H1 (cell line): ENCODE measurements at regions not wholly inside any gene's neighbourhood (a gene's known extent, or its start where the extent isn't known, plus 50 kb on each side); places are given as distances from the start of the nearest gene placed in this dataset.

ENCODE experiments used
- CTCF ChIA-PET: fragments of 300-600 bp; sonication (Branson Sonifier 250); formaldehyde crosslinking; loops from one replicate; lab custom pipeline; 2021; ENCODE audit not compliant: partially characterized antibody; lab: Charles Lee
- POLR2A ChIA-PET: fragments of 300-600 bp; sonication (Branson Sonifier 250); formaldehyde crosslinking; loops from one replicate; lab custom pipeline; 2021; ENCODE audit warnings: inconsistent platforms; ENCODE audit not compliant: partially characterized antibody; lab: Charles Lee
- DNase-seq, 2 experiments: peaks; one replicate each; pipeline versions ENCODE4 v3.0.0 to v3.0.0-alpha.2; 2010 to 2022; ENCODE audit warnings: low spot score in 2 of 2, low read depth in 1 of 2, mixed read lengths in 1 of 2
- FAIRE-seq: peaks from 2 replicates; lab custom pipeline; 2011; peaks lifted over from hg19 to GRCh38; lab: Jason Lieb, UNC
- H2AFZ ChIP-seq: 2 replicates; pipeline ENCODE4 v1.8.1; 2012; ENCODE audit warnings: low read length, inconsistent platforms
- H2AK5ac ChIP-seq: 2 replicates; pipeline ENCODE4 v1.6.1; 2013; ENCODE audit warnings: low read depth, low read length
- H2BK120ac ChIP-seq: replicated peaks from 2 replicates; pipeline ENCODE3; 2013; ENCODE audit warnings: low read depth, low read length, inconsistent platforms
- H2BK12ac ChIP-seq: 2 replicates; pipeline ENCODE4 v1.6.1; 2013; ENCODE audit warnings: low read depth, low read length
- H2BK15ac ChIP-seq: 2 replicates; pipeline ENCODE4 v1.6.1; 2013; ENCODE audit warnings: low read length
- H2BK20ac ChIP-seq: 2 replicates; pipeline ENCODE4 v1.6.1; 2013; ENCODE audit warnings: low read length
- H2BK5ac ChIP-seq: 2 replicates; pipeline ENCODE4 v1.6.1; 2013; ENCODE audit warnings: low read depth, low read length
- H3K14ac ChIP-seq: 2 replicates; pipeline ENCODE4 v1.6.1; 2013; ENCODE audit warnings: inconsistent platforms; ENCODE audit not compliant: insufficient read length
- H3K18ac ChIP-seq: 2 replicates; pipeline ENCODE4 v1.6.1; 2013; ENCODE audit warnings: low read length; ENCODE audit errors: extremely low read depth
- H3K23ac ChIP-seq: 2 replicates; pipeline ENCODE4 v1.6.1; 2013; ENCODE audit warnings: inconsistent platforms; ENCODE audit not compliant: insufficient read length
- H3K23me2 ChIP-seq: 2 replicates; pipeline ENCODE4 v1.6.1; 2013; ENCODE audit warnings: low read depth, low read length
- H3K27ac ChIP-seq: 2 replicates; pipeline ENCODE4 v1.6.1; 2011; ENCODE audit warnings: low read depth, low read length, inconsistent platforms
- H3K27me3 ChIP-seq, 4 experiments: replicated peaks in 1 of 4; 1 replicate in 1 of 4; 2 replicates in 3 of 4; pipeline versions ENCODE4 v1.6.1 to v1.8.1; 2011 to 2013; ENCODE audit warnings: low read length in 3 of 4, mild to moderate bottlenecking in 3 of 4, inconsistent platforms in 2 of 4, mixed read lengths in 2 of 4, moderate library complexity in 1 of 4; ENCODE audit not compliant: control insufficient read depth in 3 of 4, insufficient read depth in 3 of 4; ENCODE audit errors: extremely low read depth in 1 of 4
- H3K36me3 ChIP-seq, 4 experiments: 2 replicates each; pipeline versions ENCODE4 v1.6.1 to v1.8.1; 2011 to 2013; ENCODE audit warnings: mild to moderate bottlenecking in 4 of 4, low read length in 3 of 4, moderate library complexity in 2 of 4, control low read depth in 1 of 4, inconsistent platforms in 1 of 4; ENCODE audit not compliant: insufficient read depth in 4 of 4, control insufficient read depth in 2 of 4
- H3K4ac ChIP-seq: replicated peaks from 2 replicates; pipeline ENCODE3; 2013; ENCODE audit warnings: low read length, low read depth, mixed read lengths, inconsistent platforms; ENCODE audit not compliant: insufficient read length
- H3K4me1 ChIP-seq, 4 experiments: replicated peaks in 1 of 4; 1 replicate in 1 of 4; 2 replicates in 3 of 4; pipeline versions ENCODE4 v1.6.1 to v1.8.1; 2011 to 2013; ENCODE audit warnings: low read length in 3 of 4, inconsistent platforms in 2 of 4, mixed read lengths in 1 of 4; ENCODE audit not compliant: insufficient read depth in 4 of 4, control insufficient read depth in 3 of 4
- H3K4me2 ChIP-seq, 2 experiments: 2 replicates each; pipeline versions ENCODE4 v1.6.1 to v1.8.1; 2011 to 2013; ENCODE audit warnings: low read depth in 2 of 2, low read length in 2 of 2, control low read depth in 1 of 2, inconsistent platforms in 1 of 2, mild to moderate bottlenecking in 1 of 2; ENCODE audit not compliant: insufficient read depth in 1 of 2
- H3K4me3 ChIP-seq, 4 experiments: fragments of 200-600, 300-600 bp in 1 of 4; sonication (generic), shearing (Covaris generic), sonication (Bioruptor Twin) in 1 of 4; 2 replicates each; pipeline versions ENCODE4 v1.5.1 to v1.8.1; 2011 to 2016; ENCODE audit warnings: low read length in 4 of 4, low read depth in 3 of 4, control low read depth in 2 of 4, inconsistent platforms in 2 of 4, mild to moderate bottlenecking in 2 of 4, mixed read lengths in 1 of 4, moderate library complexity in 1 of 4; ENCODE audit not compliant: insufficient read depth in 2 of 4; ENCODE audit errors: extremely low read depth in 1 of 4
- H3K56ac ChIP-seq: replicated peaks from 2 replicates; pipeline ENCODE3; 2013; ENCODE audit warnings: low read depth, mild to moderate bottlenecking, mixed read lengths, low read length, inconsistent platforms; ENCODE audit not compliant: insufficient read length
- H3K79me1 ChIP-seq: 2 replicates; pipeline ENCODE4 v1.6.1; 2013; ENCODE audit warnings: low read depth, low read length, control low read depth
- H3K79me2 ChIP-seq, 2 experiments: 2 replicates each; pipeline versions ENCODE4 v1.6.1 to v1.8.1; 2012 to 2013; ENCODE audit warnings: low read length in 2 of 2, mild to moderate bottlenecking in 2 of 2, inconsistent platforms in 1 of 2; ENCODE audit not compliant: insufficient read depth in 2 of 2, control insufficient read depth in 1 of 2
- H3K9ac ChIP-seq, 4 experiments: replicated peaks in 1 of 4; 1 replicate in 1 of 4; 2 replicates in 3 of 4; pipeline versions ENCODE4 v1.6.1 to v1.8.1; 2011 to 2013; ENCODE audit warnings: low read depth in 3 of 4, low read length in 3 of 4, control low read depth in 2 of 4, mild to moderate bottlenecking in 2 of 4, moderate library complexity in 2 of 4, inconsistent platforms in 1 of 4; ENCODE audit errors: extremely low read depth in 1 of 4
- H3K9me3 ChIP-seq, 2 experiments: 2 replicates each; pipeline versions ENCODE4 v1.6.1 to v1.8.1; 2012 to 2013; ENCODE audit warnings: mild to moderate bottlenecking in 2 of 2, moderate library complexity in 2 of 2, control low read depth in 1 of 2, inconsistent platforms in 1 of 2, low read depth in 1 of 2, low read length in 1 of 2, mixed read lengths in 1 of 2; ENCODE audit not compliant: insufficient read depth in 2 of 2
- H4K20me1 ChIP-seq, 2 experiments: replicated peaks in 1 of 2; 2 replicates each; pipeline versions ENCODE3 to v1.8.1; 2011 to 2013; ENCODE audit warnings: inconsistent platforms in 2 of 2, low read length in 2 of 2, mild to moderate bottlenecking in 1 of 2; ENCODE audit not compliant: insufficient read depth in 2 of 2, control insufficient read depth in 1 of 2
- H4K5ac ChIP-seq: 2 replicates; pipeline ENCODE4 v1.6.1; 2013; ENCODE audit warnings: low read length, low read depth, mixed read lengths, inconsistent platforms; ENCODE audit not compliant: insufficient read length
- H4K8ac ChIP-seq: 2 replicates; pipeline ENCODE4 v1.8.0; 2013; ENCODE audit warnings: mild to moderate bottlenecking, moderate library complexity, low read length, inconsistent platforms; ENCODE audit not compliant: insufficient read depth; ENCODE audit errors: extremely low read depth
- H4K91ac ChIP-seq: replicated peaks from 2 replicates; pipeline ENCODE3; 2013; ENCODE audit warnings: low read length, mixed read lengths, inconsistent platforms; ENCODE audit not compliant: insufficient read length
- TBP ChIP-seq: IDR thresholded peaks from 2 replicates; pipeline ENCODE4 v1.6.1; 2011; ENCODE audit warnings: low read depth, low read length, improper control_type of control experiment
- YY1 ChIP-seq: IDR thresholded peaks from 2 replicates; pipeline ENCODE4 v1.6.1; 2011; ENCODE audit warnings: low read depth, mild to moderate bottlenecking, low read length
- WGBS, 2 experiments: shearing (Covaris generic) in 1 of 2; methylation state at CpG; one replicate each; pipeline versions ENCODE4 v1.1.6 to v1.1.7; 2013 to 2015; ENCODE audit warnings: low lambda C conversion rate in 2 of 2, mixed read lengths in 2 of 2, inconsistent platforms in 1 of 2, low coverage in 1 of 2, missing lambda C conversion rate in 1 of 2; ENCODE audit not compliant: insufficient replicate concordance in 2 of 2, insufficient coverage in 1 of 2, insufficient read length in 1 of 2; ENCODE audit errors: extremely low coverage in 1 of 2, missing lambda C conversion rate in 1 of 2; 5-methylcytosine and 5-hydroxymethylcytosine counted together

DNA sequence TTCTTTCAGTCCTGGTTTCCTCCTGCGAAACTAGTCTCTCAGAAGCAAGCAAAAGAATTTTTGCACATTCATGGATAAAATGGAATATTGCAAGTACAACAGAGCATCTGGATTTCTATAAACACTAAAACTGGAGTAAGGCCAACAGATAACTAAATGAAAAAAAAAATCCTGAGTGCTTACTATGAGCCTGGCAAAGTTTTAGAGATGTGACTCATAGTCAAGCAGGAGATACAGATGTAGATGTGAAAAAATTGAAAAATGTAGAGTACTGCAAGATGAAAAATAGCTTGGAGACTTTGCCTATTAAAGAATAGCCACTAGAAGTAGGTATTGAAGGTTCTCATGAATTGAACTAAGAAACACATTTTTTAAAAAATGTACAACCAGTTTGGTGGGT, 397.4 kb downstream of the OTOL1 start:
- no peak overlapping the region for H4K5ac ChIP-seq
- H2BK5ac ChIP-seq, result no peak overlapping the region
- H3K4me1 ChIP-seq, result no peaks in the 10 kb centered on the region
- no peak overlapping the region for H2AFZ ChIP-seq
- no peaks in the 10 kb centered on the region for H3K23me2 ChIP-seq
- no peak overlapping the region for H3K27ac ChIP-seq
- H3K56ac ChIP-seq, result no peak overlapping the region
- CTCF ChIA-PET, result interaction anchor here (0.6 kb wide), 1 partner anchor 105 kb away, joined by 3 read pairs; no protein-coding TSS in a partner anchor
- H3K23ac ChIP-seq, result no peak overlapping the region
- H3K79me2 ChIP-seq, result no peaks in the 10 kb centered on the region
- FAIRE-seq (no peak), DNase-seq (no peak)
- H2BK15ac ChIP-seq, result no peak overlapping the region
- no peak overlapping the region for H3K14ac ChIP-seq
- H3K18ac ChIP-seq, result no peak overlapping the region
- H3K9me3 ChIP-seq, result peaks cover 3 to 4% of the 10 kb centered on the region in 2 experiments; a peak in 1 of 4 replicates
- H2AK5ac ChIP-seq, result no peak overlapping the region
- no peak overlapping the region for H2BK12ac ChIP-seq
- WGBS, 2 experiments, result 94% methylated on average over 1 of the region's 1 CpG; no CpG with 5 or more reads in 1 of the 2 experiments
- no peaks in the 10 kb centered on the region for H3K36me3 ChIP-seq
- H3K79me1 ChIP-seq, result no peaks in the 10 kb centered on the region
- H3K27me3 ChIP-seq, result no peaks in the 10 kb centered on the region
- no peak overlapping the region for H3K9ac ChIP-seq
- TF ChIP-seq YY1, result no peak
- TF ChIP-seq TBP, result no peak
- no peak overlapping the region for H2BK20ac ChIP-seq
- POLR2A ChIA-PET, result no interaction called here
- no peak overlapping the region for H2BK120ac ChIP-seq
- no peak overlapping the region for H3K4me2 ChIP-seq
- H3K4me3 ChIP-seq, result no peak overlapping the region
- H3K4ac ChIP-seq, result no peak overlapping the region
- H4K20me1 ChIP-seq, result no peaks in the 10 kb centered on the region
- no peak overlapping the region for H4K8ac ChIP-seq
- no peak overlapping the region for H4K91ac ChIP-seq
